B cell (primary cell): ENCODE measurements at regions not wholly inside any gene's neighbourhood (a gene's known extent, or its start where the extent isn't known, plus 50 kb on each side); places are given as distances from the start of the nearest gene placed in this dataset.

Experiments
- ATAC-seq: fragments of 200-7000 bp; cut with Tn5 transposase; one replicate; pipeline ENCODE4 v1.10.0; 2021; ENCODE audit warnings: low read depth, mild to moderate bottlenecking, moderate number of reproducible peaks, moderate library complexity
- CTCF ChIA-PET: fragments of 350-600 bp; sonication (Branson Sonifier 250); formaldehyde crosslinking; loops from one replicate; lab custom pipeline; 2021; ENCODE audit warnings: antibody characterized with exemption, inconsistent platforms; lab: Charles Lee
- POLR2A ChIA-PET: fragments of 350-600 bp; sonication (Branson Sonifier 250); formaldehyde crosslinking; loops from one replicate; lab custom pipeline; 2021; ENCODE audit warnings: antibody characterized with exemption; lab: Charles Lee
- DNase-seq: peaks from one replicate; pipeline ENCODE4 v3.0.0; 2013
- H2AFZ ChIP-seq: 2 replicates; pipeline ENCODE4 v1.6.1; 2012; ENCODE audit warnings: mild to moderate bottlenecking, low read depth, low read length; ENCODE audit not compliant: insufficient read depth, poor library complexity, severe bottlenecking
- H3K27ac ChIP-seq, 2 donors: 1 replicate in 1 of 2; 2 replicates in 1 of 2; pipeline ENCODE4 v1.5.1; 2012 to 2013; ENCODE audit warnings: low read length in 2 of 2, mild to moderate bottlenecking in 2 of 2, moderate library complexity in 1 of 2
- H3K27me3 ChIP-seq, 4 experiments: fragments of 200-600 bp in 1 of 4; sonication (generic) in 1 of 4; replicated peaks in 1 of 4; 1 replicate in 2 of 4; 2 replicates in 2 of 4; pipeline versions ENCODE4 v1.6.1 to v1.7.0; 2013 to 2016; ENCODE audit warnings: low read length in 3 of 4, mild to moderate bottlenecking in 2 of 4, mixed read lengths in 1 of 4, moderate library complexity in 1 of 4; ENCODE audit not compliant: insufficient read depth in 4 of 4, control insufficient read depth in 3 of 4; ENCODE audit errors: control extremely low read depth in 1 of 4
- H3K36me3 ChIP-seq, 2 experiments: replicated peaks in 1 of 2; 1 replicate in 1 of 2; 2 replicates in 1 of 2; pipeline versions ENCODE4 v1.6.1 to v1.7.1; 2013; ENCODE audit warnings: low read length in 1 of 2; ENCODE audit not compliant: insufficient read depth in 2 of 2, control insufficient read depth in 1 of 2; ENCODE audit errors: control extremely low read depth in 1 of 2, extremely low read depth in 1 of 2
- H3K4me1 ChIP-seq, 2 donors: fragments of 200-600 bp in 1 of 2; sonication (generic) in 1 of 2; 1 replicate in 1 of 2; 2 replicates in 1 of 2; pipeline versions ENCODE4 v1.5.1 to v1.6.1; 2013 to 2017; ENCODE audit warnings: low read length in 2 of 2; ENCODE audit not compliant: control insufficient read depth in 2 of 2, insufficient read depth in 2 of 2
- H3K4me2 ChIP-seq: replicated peaks from 2 replicates; pipeline ENCODE3; 2012; ENCODE audit warnings: mild to moderate bottlenecking, low read depth, low read length; ENCODE audit not compliant: poor library complexity, severe bottlenecking
- H3K4me3 ChIP-seq, 5 experiments: fragments of 200-600 bp in 1 of 5; sonication (generic) in 1 of 5; 1 replicate in 3 of 5; 2 replicates in 2 of 5; pipeline versions ENCODE4 v1.5.1 to v1.7.0; 2011 to 2016; ENCODE audit warnings: low read length in 4 of 5, mild to moderate bottlenecking in 4 of 5, low read depth in 2 of 5, control low read depth in 1 of 5, moderate library complexity in 1 of 5; ENCODE audit not compliant: insufficient read depth in 1 of 5; ENCODE audit errors: control extremely low read depth in 1 of 5, extremely low read depth in 1 of 5
- H3K79me2 ChIP-seq: fragments of 200-600 bp; sonication (generic); one replicate; pipeline ENCODE4 v1.6.0; 2016; ENCODE audit warnings: low read length; ENCODE audit not compliant: control insufficient read depth, insufficient read depth
- H3K9ac ChIP-seq: fragments of 200-600 bp; sonication (generic); 2 replicates; pipeline ENCODE4 v1.6.1; 2017; ENCODE audit warnings: mild to moderate bottlenecking, low read length, moderate library complexity
- H3K9me3 ChIP-seq, 3 donors: one replicate each; pipeline versions ENCODE4 v1.6.1 to v1.7.1; 2013; ENCODE audit warnings: low read length in 2 of 3; ENCODE audit not compliant: control insufficient read depth in 2 of 3, insufficient read depth in 1 of 3; ENCODE audit errors: control extremely low read depth in 1 of 3
- H4K20me1 ChIP-seq: 2 replicates; pipeline ENCODE4 v1.6.0; 2012; ENCODE audit warnings: mild to moderate bottlenecking, low read length; ENCODE audit not compliant: insufficient read depth, control insufficient read depth, poor library complexity, severe bottlenecking
- H3K27ac Mint-ChIP-seq: one replicate; pipeline ENCODE4 v1.8.0; 2021; ENCODE audit warnings: mixed read lengths
- H3K27me3 Mint-ChIP-seq: one replicate; pipeline ENCODE4 v1.8.0; 2021; ENCODE audit warnings: mixed read lengths
- H3K4me1 Mint-ChIP-seq: one replicate; pipeline ENCODE4 v1.8.0; 2021; ENCODE audit warnings: mixed read lengths
- H3K4me3 Mint-ChIP-seq: one replicate; pipeline ENCODE4 v1.8.0; 2021; ENCODE audit warnings: mixed read lengths
- H3K9me3 Mint-ChIP-seq: one replicate; pipeline ENCODE4 v1.8.0; 2022; ENCODE audit warnings: mixed read lengths; ENCODE audit not compliant: insufficient read depth
- EZH2 ChIP-seq: IDR thresholded peaks from 2 replicates; pipeline ENCODE4 v1.6.1; 2012; ENCODE audit warnings: borderline replicate concordance, low read depth, mild to moderate bottlenecking, moderate library complexity, low read length; ENCODE audit not compliant: insufficient read depth, poor library complexity, severe bottlenecking
- intact Hi-C: fragments of 100-400 bp; cut with micrococcal nuclease; formaldehyde crosslinking; loops from one replicate; pipeline ENCODE4 v1.10.0; 2022
- TF ChIP-seq, protein P1 (sequence below): fragments of 200-600 bp; IDR thresholded peaks from one replicate; pipeline ENCODE4 v1.8.0; 2022; ENCODE audit warnings: antibody characterized with exemption, mild to moderate bottlenecking

- intact Hi-C loops: no loop called here
- ATAC-seq: no peak
- Histone ChIP-seq H3K4me1 (no peaks in the 10 kb centered on the region), H4K20me1 (no peaks in the 10 kb centered on the region), H3K9me3 (peaks cover 2 to 13% (median 5%) of the 10 kb centered on the region in 3 donors), H3K4me3 (no peak overlapping the region), H3K27me3 (no peaks in the 10 kb centered on the region), H3K9ac (no peak overlapping the region), H3K36me3 (no peaks in the 10 kb centered on the region), H2AFZ (no peak overlapping the region), H3K27ac (no peak overlapping the region), H3K79me2 (no peaks in the 10 kb centered on the region), H3K4me2 (no peak overlapping the region)
- Mint-ChIP-seq H3K4me3 (no peak overlapping the region), H3K27ac (no peak overlapping the region), H3K27me3 (peaks cover 11% of the 10 kb centered on the region), H3K4me1 (no peaks in the 10 kb centered on the region), H3K9me3 (peaks cover 4% of the 10 kb centered on the region)
- CTCF ChIA-PET: no interaction called here
- TF ChIP-seq, protein P1, sequence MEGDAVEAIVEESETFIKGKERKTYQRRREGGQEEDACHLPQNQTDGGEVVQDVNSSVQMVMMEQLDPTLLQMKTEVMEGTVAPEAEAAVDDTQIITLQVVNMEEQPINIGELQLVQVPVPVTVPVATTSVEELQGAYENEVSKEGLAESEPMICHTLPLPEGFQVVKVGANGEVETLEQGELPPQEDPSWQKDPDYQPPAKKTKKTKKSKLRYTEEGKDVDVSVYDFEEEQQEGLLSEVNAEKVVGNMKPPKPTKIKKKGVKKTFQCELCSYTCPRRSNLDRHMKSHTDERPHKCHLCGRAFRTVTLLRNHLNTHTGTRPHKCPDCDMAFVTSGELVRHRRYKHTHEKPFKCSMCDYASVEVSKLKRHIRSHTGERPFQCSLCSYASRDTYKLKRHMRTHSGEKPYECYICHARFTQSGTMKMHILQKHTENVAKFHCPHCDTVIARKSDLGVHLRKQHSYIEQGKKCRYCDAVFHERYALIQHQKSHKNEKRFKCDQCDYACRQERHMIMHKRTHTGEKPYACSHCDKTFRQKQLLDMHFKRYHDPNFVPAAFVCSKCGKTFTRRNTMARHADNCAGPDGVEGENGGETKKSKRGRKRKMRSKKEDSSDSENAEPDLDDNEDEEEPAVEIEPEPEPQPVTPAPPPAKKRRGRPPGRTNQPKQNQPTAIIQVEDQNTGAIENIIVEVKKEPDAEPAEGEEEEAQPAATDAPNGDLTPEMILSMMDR: no peak
- no peak for TF ChIP-seq EZH2
- no peak for DNase-seq
- POLR2A ChIA-PET: no interaction called here
These were observed 125.8 kb downstream of the SLC38A4 start for GRCh38 chr12:46699986-46700385.

GRCh38 chr12:46698003-46698402 lies 127.8 kb downstream of the SLC38A4 start:
- Histone ChIP-seq H3K9me3 (peaks cover 2 to 13% (median 5%) of the 10 kb centered on the region in 3 donors), H3K27me3 (no peaks in the 10 kb centered on the region), H3K4me2 (no peak overlapping the region), H3K36me3 (no peaks in the 10 kb centered on the region), H3K79me2 (no peaks in the 10 kb centered on the region), H3K4me3 (no peak overlapping the region), H3K9ac (no peak overlapping the region), H4K20me1 (no peaks in the 10 kb centered on the region), H3K27ac (no peak overlapping the region), H2AFZ (no peak overlapping the region), H3K4me1 (no peaks in the 10 kb centered on the region)
- TF ChIP-seq, protein P1: no peak
- no peak for TF ChIP-seq EZH2
- DNase-seq: no peak
- CTCF ChIA-PET: no interaction called here
- Mint-ChIP-seq H3K27me3 (peaks cover 3% of the 10 kb centered on the region), H3K4me1 (no peaks in the 10 kb centered on the region), H3K9me3 (peaks cover 4% of the 10 kb centered on the region), H3K27ac (no peak overlapping the region), H3K4me3 (no peak overlapping the region)
- POLR2A ChIA-PET: no interaction called here
- no peak for ATAC-seq
- intact Hi-C loops: no loop called here
